ENCODE measurements at regions not wholly inside any gene's neighbourhood (a gene's known extent, or its start where the extent isn't known, plus 50 kb on each side); places are given as distances from the start of the nearest gene placed in this dataset.

DNA sequence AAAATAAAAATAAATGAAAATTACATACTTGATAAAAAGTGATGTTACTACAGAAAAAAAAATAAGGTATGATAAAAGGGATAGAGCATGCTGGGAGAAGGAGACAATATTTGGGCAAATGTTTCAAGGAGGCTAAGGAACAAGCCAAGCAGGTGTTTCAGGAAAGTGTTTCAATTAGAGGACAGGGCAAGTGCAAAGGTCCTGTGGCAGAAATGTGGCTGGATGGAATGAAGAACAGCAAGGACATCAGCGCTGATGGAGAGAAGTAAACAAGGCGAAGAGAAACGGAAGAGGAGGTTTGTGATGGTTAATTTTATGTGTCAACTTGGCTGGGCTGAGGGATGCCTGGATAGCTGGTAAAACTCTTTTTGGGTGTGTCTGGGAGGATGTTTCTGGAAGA lies 331.2 kb upstream of the C16orf82 start:
- Histone ChIP-seq H3K36me3 (ENCODE audit: control insufficient read depth, insufficient read depth, low read length) (no peaks in the 10 kb centered on the region), H3K4me1 (ENCODE audit: control insufficient read depth, insufficient read depth, low read length) (peaks cover 7% of the 10 kb centered on the region; the same call in 1 of the 2 replicates), H3K4me3 (ENCODE audit: low read depth, low read length) (no peak overlapping the region), H3K27me3 (ENCODE audit: control insufficient read depth, insufficient read depth, low read length) (no peaks in the 10 kb centered on the region), H3K9ac (ENCODE audit: low read depth, low read length) (no peak overlapping the region), H3K9me3 (ENCODE audit: control insufficient read depth, insufficient read depth, low read length) (no peaks in the 10 kb centered on the region), H3K27ac (ENCODE audit: low read depth, low read length) (no peak overlapping the region)

DNA sequence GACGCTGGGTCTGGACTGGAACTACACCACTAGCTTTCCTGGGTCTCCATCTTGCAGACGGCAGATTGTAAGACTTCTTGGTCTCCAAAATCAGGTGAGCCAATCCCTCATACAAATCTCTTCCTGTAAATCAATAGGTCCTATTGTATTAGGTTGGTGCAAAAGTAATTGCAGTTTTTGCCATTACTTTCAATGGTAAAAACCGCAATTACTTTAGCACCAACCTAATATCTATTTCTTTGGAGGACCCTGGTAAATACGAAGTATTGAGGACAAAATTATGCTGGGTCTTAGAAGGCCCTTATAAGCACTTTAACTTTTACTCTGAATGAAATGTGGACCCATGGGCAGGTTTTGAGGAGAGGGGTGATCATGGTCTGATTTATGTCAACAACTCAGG lies 330.6 kb upstream of the C16orf82 start:
- H3K27ac ChIP-seq (ENCODE audit: low read depth, low read length) = no peak overlapping the region
- H3K27me3 ChIP-seq (ENCODE audit: control insufficient read depth, insufficient read depth, low read length) = no peaks in the 10 kb centered on the region
- no peak overlapping the region for H3K4me3 ChIP-seq (ENCODE audit: low read depth, low read length)
- H3K9me3 ChIP-seq (ENCODE audit: control insufficient read depth, insufficient read depth, low read length) = no peaks in the 10 kb centered on the region
- H3K9ac ChIP-seq (ENCODE audit: low read depth, low read length) = no peak overlapping the region
- H3K36me3 ChIP-seq (ENCODE audit: control insufficient read depth, insufficient read depth, low read length) = no peaks in the 10 kb centered on the region
- H3K4me1 ChIP-seq (ENCODE audit: control insufficient read depth, insufficient read depth, low read length) = peaks cover 7% of the 10 kb centered on the region; the same call in 1 of the 2 replicates

DNA sequence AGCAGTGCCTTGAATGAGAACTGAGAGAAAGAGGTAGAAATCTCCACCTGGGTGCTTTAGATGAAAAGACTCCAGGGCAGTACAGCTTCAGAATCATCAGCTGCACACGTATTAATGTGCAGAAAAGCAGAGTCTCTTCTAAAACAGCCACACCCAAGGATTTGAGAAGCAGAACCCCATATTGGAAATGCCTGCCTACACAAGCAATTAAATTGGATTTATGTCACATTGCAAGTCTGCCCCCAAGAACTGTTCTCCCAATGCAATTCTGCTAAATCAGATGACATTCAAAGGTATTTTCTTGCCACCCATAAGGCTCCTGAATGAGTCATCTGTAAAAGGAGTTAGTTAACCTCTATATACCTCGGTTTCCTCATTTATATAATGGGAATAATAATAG lies 326.0 kb upstream of the C16orf82 start:
- Histone ChIP-seq H3K9me3 (ENCODE audit: control insufficient read depth, insufficient read depth, low read length) (no peaks in the 10 kb centered on the region), H3K36me3 (ENCODE audit: control insufficient read depth, insufficient read depth, low read length) (no peaks in the 10 kb centered on the region), H3K4me1 (ENCODE audit: control insufficient read depth, insufficient read depth, low read length) (peaks cover 7% of the 10 kb centered on the region; the same call in 1 of the 2 replicates), H3K4me3 (ENCODE audit: low read depth, low read length) (no peak overlapping the region), H3K27ac (ENCODE audit: low read depth, low read length) (no peak overlapping the region), H3K27me3 (ENCODE audit: control insufficient read depth, insufficient read depth, low read length) (peaks cover 10% of the 10 kb centered on the region), H3K9ac (ENCODE audit: low read depth, low read length) (no peak overlapping the region)

GRCh38 chr16:26742040-26742439 lies 324.7 kb upstream of the C16orf82 start:
- Histone ChIP-seq H3K4me3 (ENCODE audit: low read depth, low read length) (no peak overlapping the region), H3K36me3 (ENCODE audit: control insufficient read depth, insufficient read depth, low read length) (no peaks in the 10 kb centered on the region), H3K9ac (ENCODE audit: low read depth, low read length) (no peak overlapping the region), H3K9me3 (ENCODE audit: control insufficient read depth, insufficient read depth, low read length) (no peaks in the 10 kb centered on the region), H3K27me3 (ENCODE audit: control insufficient read depth, insufficient read depth, low read length) (peaks cover 20% of the 10 kb centered on the region), H3K4me1 (ENCODE audit: control insufficient read depth, insufficient read depth, low read length) (peaks cover 7% of the 10 kb centered on the region; the same call in 1 of the 2 replicates), H3K27ac (ENCODE audit: low read depth, low read length) (no peak overlapping the region)

- Histone ChIP-seq H3K9ac (ENCODE audit: low read depth, low read length) (no peak overlapping the region), H3K36me3 (ENCODE audit: control insufficient read depth, insufficient read depth, low read length) (no peaks in the 10 kb centered on the region), H3K9me3 (ENCODE audit: control insufficient read depth, insufficient read depth, low read length) (no peaks in the 10 kb centered on the region), H3K4me3 (ENCODE audit: low read depth, low read length) (no peak overlapping the region), H3K4me1 (ENCODE audit: control insufficient read depth, insufficient read depth, low read length) (peaks cover 7% of the 10 kb centered on the region; the same call in 1 of the 2 replicates), H3K27me3 (ENCODE audit: control insufficient read depth, insufficient read depth, low read length) (peaks cover 43% of the 10 kb centered on the region), H3K27ac (ENCODE audit: low read depth, low read length) (no peak overlapping the region)
Measured at GRCh38 chr16:26744430-26744829, 322.3 kb upstream of the C16orf82 start.

DNA sequence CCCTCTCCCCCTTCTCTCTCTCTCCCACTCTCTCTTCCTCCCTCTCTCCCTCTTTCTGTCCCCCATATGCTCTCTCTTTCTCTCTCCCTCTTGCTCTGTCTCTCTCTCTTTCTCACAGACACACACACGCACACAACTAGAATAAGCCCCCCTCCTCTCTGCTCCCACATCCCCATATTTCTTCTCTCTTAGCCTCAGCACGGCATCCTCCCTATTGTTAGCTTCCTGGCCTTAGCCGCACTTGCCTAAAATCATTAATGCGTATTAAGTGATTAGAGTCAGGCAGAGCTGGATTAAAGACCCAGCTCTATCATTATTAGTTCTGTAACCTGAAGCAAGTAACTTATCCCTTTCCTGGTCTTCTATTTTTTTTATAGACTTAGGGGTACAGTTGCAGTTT lies 319.0 kb upstream of the C16orf82 start:
- H3K27me3 ChIP-seq (ENCODE audit: control insufficient read depth, insufficient read depth, low read length) = peaks cover 75% of the 10 kb centered on the region
- peaks cover 5% of the 10 kb centered on the region; the same call in 1 of the 2 replicates for H3K4me1 ChIP-seq (ENCODE audit: control insufficient read depth, insufficient read depth, low read length)
- no peak overlapping the region for H3K4me3 ChIP-seq (ENCODE audit: low read depth, low read length)
- no peaks in the 10 kb centered on the region for H3K36me3 ChIP-seq (ENCODE audit: control insufficient read depth, insufficient read depth, low read length)
- H3K27ac ChIP-seq (ENCODE audit: low read depth, low read length) = no peak overlapping the region
- no peaks in the 10 kb centered on the region for H3K9me3 ChIP-seq (ENCODE audit: control insufficient read depth, insufficient read depth, low read length)
- no peak overlapping the region for H3K9ac ChIP-seq (ENCODE audit: low read depth, low read length)

DNA sequence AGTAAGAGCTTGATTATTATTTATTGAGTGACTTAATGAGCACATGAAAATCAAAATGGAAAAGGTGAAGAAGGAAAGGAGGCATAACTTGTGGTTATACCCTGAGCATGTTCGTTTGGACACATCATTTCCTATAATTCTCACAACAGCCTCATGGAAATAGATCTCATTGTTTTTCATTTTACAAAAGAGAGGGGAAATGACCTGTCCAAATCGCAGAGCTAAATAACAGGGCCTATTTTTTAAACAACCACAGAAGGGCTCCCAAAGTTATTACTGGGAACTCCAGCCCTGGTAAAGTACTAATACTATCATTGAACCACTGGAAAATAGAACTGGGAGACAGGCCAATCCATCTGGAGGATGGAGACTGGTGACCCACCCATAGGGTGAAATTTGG lies 317.7 kb upstream of the C16orf82 start:
- H3K4me3 ChIP-seq (ENCODE audit: low read depth, low read length) = no peak overlapping the region

DNA sequence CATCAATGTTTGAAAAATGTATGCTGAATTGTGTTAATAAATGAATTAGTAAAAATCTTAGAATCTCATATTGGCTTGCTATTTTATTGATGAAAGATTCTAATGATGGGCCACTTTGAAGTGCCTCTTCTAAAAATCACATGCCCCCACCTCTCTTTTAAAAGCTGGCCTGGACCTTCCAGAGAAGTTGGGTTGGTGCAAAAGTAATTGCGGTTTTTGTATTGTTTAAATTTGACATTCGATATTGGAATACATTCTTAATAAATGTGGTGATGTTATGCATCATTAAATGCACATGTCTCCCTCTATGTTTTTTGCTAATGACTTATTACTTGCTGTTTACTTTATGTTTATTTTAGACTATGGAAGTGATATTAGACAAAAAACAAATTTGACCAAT lies 314.6 kb upstream of the C16orf82 start:
- Histone ChIP-seq H3K9ac (ENCODE audit: low read depth, low read length) (no peak overlapping the region), H3K4me1 (ENCODE audit: control insufficient read depth, insufficient read depth, low read length) (peaks cover 5% of the 10 kb centered on the region; the same call in 1 of the 2 replicates), H3K4me3 (ENCODE audit: low read depth, low read length) (no peak overlapping the region), H3K27ac (ENCODE audit: low read depth, low read length) (no peak overlapping the region), H3K9me3 (ENCODE audit: control insufficient read depth, insufficient read depth, low read length) (no peaks in the 10 kb centered on the region), H3K27me3 (ENCODE audit: control insufficient read depth, insufficient read depth, low read length) (peaks cover 77% of the 10 kb centered on the region), H3K36me3 (ENCODE audit: control insufficient read depth, insufficient read depth, low read length) (no peaks in the 10 kb centered on the region)

More for the DNA sequence above, 317.7 kb upstream of the C16orf82 start:
- no peak overlapping the region for H3K9ac ChIP-seq (ENCODE audit: low read depth, low read length)
- no peaks in the 10 kb centered on the region for H3K9me3 ChIP-seq (ENCODE audit: control insufficient read depth, insufficient read depth, low read length)
- H3K36me3 ChIP-seq (ENCODE audit: control insufficient read depth, insufficient read depth, low read length) = no peaks in the 10 kb centered on the region
- peaks cover 5% of the 10 kb centered on the region; the same call in 1 of the 2 replicates for H3K4me1 ChIP-seq (ENCODE audit: control insufficient read depth, insufficient read depth, low read length)
- no peak overlapping the region for H3K27ac ChIP-seq (ENCODE audit: low read depth, low read length)
- peaks cover 87% of the 10 kb centered on the region for H3K27me3 ChIP-seq (ENCODE audit: control insufficient read depth, insufficient read depth, low read length)

- H3K9me3 ChIP-seq (ENCODE audit: control insufficient read depth, insufficient read depth, low read length) = no peaks in the 10 kb centered on the region
- no peaks in the 10 kb centered on the region for H3K36me3 ChIP-seq (ENCODE audit: control insufficient read depth, insufficient read depth, low read length)
- peaks cover 34% of the 10 kb centered on the region for H3K27me3 ChIP-seq (ENCODE audit: control insufficient read depth, insufficient read depth, low read length)
- H3K27ac ChIP-seq (ENCODE audit: low read depth, low read length) = no peak overlapping the region
- H3K9ac ChIP-seq (ENCODE audit: low read depth, low read length) = no peak overlapping the region
- no peaks in the 10 kb centered on the region for H3K4me1 ChIP-seq (ENCODE audit: control insufficient read depth, insufficient read depth, low read length)
- H3K4me3 ChIP-seq (ENCODE audit: low read depth, low read length) = no peak overlapping the region
Measured at GRCh38 chr16:26756633-26757032, 310.1 kb upstream of the C16orf82 start.

- H3K27ac ChIP-seq (ENCODE audit: low read depth, low read length) = no peak overlapping the region
- H3K9ac ChIP-seq (ENCODE audit: low read depth, low read length) = no peak overlapping the region
- no peaks in the 10 kb centered on the region for H3K4me1 ChIP-seq (ENCODE audit: control insufficient read depth, insufficient read depth, low read length)
- no peak overlapping the region for H3K4me3 ChIP-seq (ENCODE audit: low read depth, low read length)
- no peaks in the 10 kb centered on the region for H3K36me3 ChIP-seq (ENCODE audit: control insufficient read depth, insufficient read depth, low read length)
- no peaks in the 10 kb centered on the region for H3K27me3 ChIP-seq (ENCODE audit: control insufficient read depth, insufficient read depth, low read length)
- H3K9me3 ChIP-seq (ENCODE audit: control insufficient read depth, insufficient read depth, low read length) = no peaks in the 10 kb centered on the region
Measured at GRCh38 chr16:26762594-26762993, 304.1 kb upstream of the C16orf82 start.

GRCh38 chr16:26765087-26765486 lies 301.6 kb upstream of the C16orf82 start:
- H3K27me3 ChIP-seq (ENCODE audit: control insufficient read depth, insufficient read depth, low read length) = no peaks in the 10 kb centered on the region
- H3K9ac ChIP-seq (ENCODE audit: low read depth, low read length) = no peak overlapping the region

More at GRCh38 chr16:26765087-26765486, 301.6 kb upstream of the C16orf82 start:
- Histone ChIP-seq H3K9me3 (ENCODE audit: control insufficient read depth, insufficient read depth, low read length) (no peaks in the 10 kb centered on the region), H3K27ac (ENCODE audit: low read depth, low read length) (no peak overlapping the region), H3K4me1 (ENCODE audit: control insufficient read depth, insufficient read depth, low read length) (no peaks in the 10 kb centered on the region), H3K36me3 (ENCODE audit: control insufficient read depth, insufficient read depth, low read length) (no peaks in the 10 kb centered on the region), H3K4me3 (ENCODE audit: low read depth, low read length) (no peak overlapping the region)

All from HUES48 (cell line).